Left forelimb (tissue), 1 donor: ENCODE measurements at regions not wholly inside any gene's neighbourhood (a gene's known extent, or its start where the extent isn't known, plus 50 kb on each side); places are given as distances from the start of the nearest gene placed in this dataset.
"Not testable (repeated sequence)": the region's sequence is repeated elsewhere in the genome, so short reads cannot be mapped to it uniquely, and the experiment has no call there.

Source experiments
- DNase-seq: peaks from one replicate; pipeline ENCODE4 v3.0.0-alpha.2; 2018; ENCODE audit warnings: low spot score

GRCh38 chr12:30203981-30204380 lies 420.2 kb upstream of the TMTC1 start:
- DNase-seq: no peak

GRCh38 chr12:30202521-30203254 lies 418.9 kb upstream of the TMTC1 start:
- DNase-seq: no peak

- no peak for DNase-seq
Measured at GRCh38 chr12:30201301-30202160, 417.8 kb upstream of the TMTC1 start.

- no peak for DNase-seq
Measured at GRCh38 chr12:30200864-30201263, 417.1 kb upstream of the TMTC1 start.

GRCh38 chr12:30197392-30198057 lies 413.8 kb upstream of the TMTC1 start:
- no peak for DNase-seq

- no peak for DNase-seq
Measured at GRCh38 chr12:30191696-30192455, 408.1 kb upstream of the TMTC1 start.

- no peak for DNase-seq
Measured at GRCh38 chr12:30188602-30189326, 405.0 kb upstream of the TMTC1 start.

GRCh38 chr12:30187426-30187825 lies 403.7 kb upstream of the TMTC1 start:
- no peak for DNase-seq

GRCh38 chr12:30181334-30181733 lies 397.6 kb upstream of the TMTC1 start:
- DNase-seq: no peak

- DNase-seq: no peak
Measured at GRCh38 chr12:30180602-30181001, 396.9 kb upstream of the TMTC1 start.

- no peak for DNase-seq
Measured at GRCh38 chr12:30178916-30179315, 395.2 kb upstream of the TMTC1 start.

GRCh38 chr12:30169839-30170591 lies 386.3 kb upstream of the TMTC1 start:
- DNase-seq: no peak

- DNase-seq: no peak
Measured at GRCh38 chr12:30166006-30166795, 382.5 kb upstream of the TMTC1 start.

- no peak for DNase-seq
Measured at GRCh38 chr12:30164382-30165318, 380.9 kb upstream of the TMTC1 start.

GRCh38 chr12:30156833-30157232 lies 373.1 kb upstream of the TMTC1 start:
- not testable (repeated sequence) for DNase-seq

- DNase-seq: no peak
Measured at GRCh38 chr12:30155001-30155730, 371.4 kb upstream of the TMTC1 start.

- DNase-seq: no peak
Measured at GRCh38 chr12:30153981-30154380, 370.2 kb upstream of the TMTC1 start.

GRCh38 chr12:30152705-30153104 lies 369.0 kb upstream of the TMTC1 start:
- DNase-seq: no peak
